Retinal pigment epithelial cell (primary cell): ENCODE measurements at regions not wholly inside any gene's neighbourhood (a gene's known extent, or its start where the extent isn't known, plus 50 kb on each side); places are given as distances from the start of the nearest gene placed in this dataset.

Experiments used
- DNase-seq: peaks from one replicate; pipeline ENCODE4 v3.0.0-alpha.2; 2010; ENCODE audit warnings: low read depth
- H3K4me3 ChIP-seq: 2 replicates; pipeline ENCODE4 v1.5.1; 2011; ENCODE audit warnings: mild to moderate bottlenecking, low read length, control low read depth, moderate library complexity
- CTCF ChIP-seq: conservative IDR thresholded peaks from 2 replicates; pipeline ENCODE4 v1.5.1; 2011; ENCODE audit warnings: low read depth, low read length, control low read depth, inconsistent platforms

- H3K4me3 ChIP-seq, result no peak overlapping the region
- TF ChIP-seq CTCF, result no peak
- no peak for DNase-seq
Observed at GRCh38 chr4:114087596-114088230, 108.3 kb upstream of the ARSJ start.

GRCh38 chr4:114088481-114088880 lies 109.0 kb upstream of the ARSJ start:
- no peak for DNase-seq
- no peak overlapping the region for H3K4me3 ChIP-seq
- no peak for TF ChIP-seq CTCF

GRCh38 chr4:114091546-114091945 lies 112.1 kb upstream of the ARSJ start:
- TF ChIP-seq CTCF, result no peak
- no peak overlapping the region for H3K4me3 ChIP-seq
- no peak for DNase-seq

- no peak for DNase-seq
- TF ChIP-seq CTCF, result no peak
Observed at GRCh38 chr4:114093221-114093715, 113.8 kb upstream of the ARSJ start.

GRCh38 chr4:114100288-114101031 lies 121.0 kb upstream of the ARSJ start:
- TF ChIP-seq CTCF, result no peak
- DNase-seq, result no peak
- H3K4me3 ChIP-seq, result no peak overlapping the region

More at GRCh38 chr4:114093221-114093715, 113.8 kb upstream of the ARSJ start:
- H3K4me3 ChIP-seq, result no peak overlapping the region

GRCh38 chr4:114103908-114104307 lies 124.5 kb upstream of the ARSJ start:
- no peak for DNase-seq
- no peak overlapping the region for H3K4me3 ChIP-seq
- TF ChIP-seq CTCF, result no peak

- no peak for DNase-seq
- no peak for TF ChIP-seq CTCF
Observed at GRCh38 chr4:114108869-114109268, 129.4 kb upstream of the ARSJ start.

More at GRCh38 chr4:114108869-114109268, 129.4 kb upstream of the ARSJ start:
- H3K4me3 ChIP-seq, result no peak overlapping the region
